OCI-LY3 (cell line): ENCODE measurements at regions not wholly inside any gene's neighbourhood (a gene's known extent, or its start where the extent isn't known, plus 50 kb on each side); places are given as distances from the start of the nearest gene placed in this dataset.

Source experiments
- CTCF ChIP-seq: fragments of 200-600, 300-600 bp; sonication (generic); IDR thresholded peaks from 2 replicates; pipeline ENCODE4 v1.5.1; 2014; ENCODE audit warnings: antibody characterized with exemption, low read length, low read depth
- EZH2phosphoT487 ChIP-seq: fragments of 200-600 bp; shearing (Covaris generic); IDR thresholded peaks from 2 replicates; pipeline ENCODE4 v1.6.1; 2018; ENCODE audit warnings: antibody characterized with exemption, mixed run types, low read depth

- TF ChIP-seq CTCF (no peak), EZH2phosphoT487 (no peak)
These were observed 136.7 kb upstream of the LRIG3 start for GRCh38 chr12:59056966-59057365.
